GM11168 (cell line): ENCODE measurements at regions not wholly inside any gene's neighbourhood (a gene's known extent, or its start where the extent isn't known, plus 50 kb on each side); places are given as distances from the start of the nearest gene placed in this dataset.

Source experiments
- in situ Hi-C: fragments of 300-500 bp; cut with MboI; formaldehyde crosslinking; loops from one replicate; pipeline ENCODE4 v1.12.0; 2022; ENCODE audit warnings: low sequenced_read_pairs; ENCODE audit not compliant: unreplicated experiment

DNA sequence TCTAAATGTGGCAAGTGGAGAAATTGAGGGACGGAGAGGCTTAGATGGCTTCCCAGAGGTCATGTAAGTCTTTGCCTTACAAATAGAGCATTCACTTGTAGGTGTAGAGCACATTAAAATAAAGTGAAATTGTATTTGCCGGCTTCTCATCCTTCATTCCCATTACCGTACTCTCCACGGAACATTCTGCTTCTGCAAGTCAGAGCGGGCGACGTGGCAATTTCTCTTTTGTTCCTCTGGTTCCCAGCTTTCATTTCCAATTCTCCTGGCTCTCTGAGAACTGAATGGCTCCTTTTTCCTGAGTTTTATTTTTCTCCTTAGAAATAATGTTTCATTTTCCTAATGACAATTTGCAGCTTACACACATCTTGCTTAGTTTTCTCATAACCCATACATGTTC is 51.3 kb upstream of the PFKP start:
- in situ Hi-C loops = no loop called here

GRCh38 chr10:3014968-3015367 is 52.4 kb upstream of the PFKP start:
- in situ Hi-C loops = no loop called here

DNA sequence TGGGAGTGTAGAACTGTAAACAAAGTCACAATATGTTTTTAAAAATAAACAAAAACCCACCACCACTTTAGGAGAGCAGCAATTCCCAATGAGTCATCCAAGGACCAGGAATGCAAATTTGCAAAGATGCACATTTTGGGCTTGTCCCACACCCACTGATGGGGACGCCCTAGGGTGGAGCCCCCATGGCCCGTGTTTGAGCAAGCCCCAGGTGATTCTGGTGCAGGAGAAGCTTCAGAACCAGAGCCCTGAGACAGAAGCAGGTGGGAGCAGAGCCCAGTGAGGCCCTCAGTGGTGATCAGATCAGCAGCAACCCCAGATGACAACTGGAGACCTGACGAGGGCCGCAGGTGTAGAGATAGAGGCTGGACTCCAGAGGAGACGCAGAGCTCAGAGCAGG is 55.1 kb upstream of the PFKP start:
- in situ Hi-C loops = no loop called here

DNA sequence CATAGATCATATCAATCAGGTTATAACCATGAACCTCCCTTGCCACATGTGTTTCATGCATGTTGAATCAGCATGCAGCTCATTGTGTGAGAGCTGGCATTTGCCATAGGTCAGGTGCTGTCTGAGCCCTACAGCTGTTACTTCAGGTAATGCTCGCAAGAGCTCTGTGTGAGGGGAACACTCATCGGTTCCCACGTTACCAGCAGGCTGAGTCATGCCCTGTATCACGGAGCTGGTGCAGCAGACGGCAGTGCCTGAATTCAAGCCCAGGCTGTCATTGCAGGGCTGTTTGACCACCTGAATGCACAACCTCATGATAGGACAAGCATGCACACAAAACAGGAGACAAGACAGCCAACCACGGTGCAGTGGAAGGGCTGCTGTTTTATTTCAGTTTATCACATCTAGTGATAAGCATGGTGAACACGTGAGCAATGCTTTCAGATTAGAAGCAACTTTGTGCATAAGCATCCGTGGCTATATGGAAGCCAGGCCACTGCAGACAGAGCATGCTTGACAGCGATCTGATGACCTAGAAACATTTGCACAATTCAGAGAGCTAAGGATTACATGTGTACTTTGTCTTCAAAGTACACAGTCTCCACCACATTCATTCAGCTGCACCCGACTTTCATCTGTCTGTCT is 56.4 kb upstream of the PFKP start:
- in situ Hi-C loops = no loop called here

- in situ Hi-C loops = no loop called here
Observed at GRCh38 chr10:3010334-3010733, 57.0 kb upstream of the PFKP start.

DNA sequence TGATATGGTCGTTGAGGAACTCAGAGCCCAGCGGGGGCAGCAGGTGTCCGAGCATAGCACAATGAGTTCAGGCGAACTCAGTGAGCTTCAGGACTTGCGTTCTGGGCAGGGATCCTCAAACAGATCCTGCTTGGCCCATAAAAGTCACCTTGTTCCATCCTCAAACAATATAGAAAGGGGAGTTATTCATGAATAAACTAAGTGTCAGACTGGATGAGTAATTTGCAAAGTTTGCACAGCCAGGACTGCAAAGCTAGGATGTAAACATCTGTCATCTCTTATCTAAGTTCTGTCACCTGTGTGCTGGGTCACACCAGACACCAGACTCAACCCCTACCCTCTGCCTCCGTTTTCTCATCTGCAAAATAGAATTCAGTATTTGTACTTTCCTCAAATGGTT is 58.0 kb upstream of the PFKP start:
- in situ Hi-C loops = no loop called here

DNA sequence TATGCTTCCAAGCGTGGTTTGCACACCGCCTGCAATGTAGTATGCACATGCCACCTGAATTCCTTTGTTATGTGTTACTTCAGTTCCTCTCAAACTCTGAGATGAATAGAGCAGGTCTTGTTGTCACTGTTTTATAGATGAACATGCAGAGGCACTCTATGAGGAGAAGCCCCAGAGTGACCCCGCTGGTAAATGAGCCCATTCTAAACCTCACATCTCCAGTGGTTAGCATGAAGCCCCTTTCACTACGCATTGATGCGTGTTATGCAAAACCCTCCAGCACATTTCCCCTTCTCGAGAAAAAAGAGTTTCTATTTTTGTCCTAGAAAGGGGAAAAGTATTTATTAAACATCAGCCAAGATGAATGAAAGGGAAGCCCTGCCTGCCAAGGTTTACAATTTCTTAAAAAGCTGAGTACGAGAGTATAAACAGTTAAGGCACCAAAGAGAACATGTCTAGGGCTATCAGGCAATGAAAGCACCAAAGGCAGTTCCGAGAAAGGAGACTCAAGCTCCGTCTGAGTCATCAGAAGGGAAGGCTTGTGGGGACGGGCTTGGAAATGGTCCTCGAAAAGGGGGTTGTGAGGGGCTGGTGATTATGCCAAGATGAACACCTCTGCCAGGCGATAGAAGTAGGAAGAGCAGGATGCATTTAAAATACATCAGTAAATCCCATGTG is 58.7 kb upstream of the PFKP start:
- in situ Hi-C loops = no loop called here

GRCh38 chr10:3006607-3007006 is 60.7 kb upstream of the PFKP start:
- in situ Hi-C loops = no loop called here

DNA sequence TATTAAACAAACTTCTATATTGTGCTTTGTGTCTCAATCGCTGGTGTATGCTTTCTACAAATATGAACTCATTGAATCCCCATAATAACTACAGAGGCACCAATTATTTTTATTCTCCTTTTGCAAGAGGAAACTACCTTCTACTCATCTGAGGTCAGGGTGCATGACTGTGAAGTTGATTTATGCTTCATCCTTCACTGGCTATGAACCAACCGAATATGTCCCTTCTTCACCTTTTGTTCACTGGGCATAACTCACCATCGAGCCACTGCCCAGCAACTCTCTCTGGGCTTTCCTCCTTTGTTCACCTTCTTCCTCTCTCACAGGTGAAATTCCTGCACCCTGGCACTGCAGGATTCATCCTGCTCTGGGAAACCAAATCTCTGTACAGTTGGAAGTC is 61.3 kb upstream of the PFKP start:
- in situ Hi-C loops = no loop called here

DNA sequence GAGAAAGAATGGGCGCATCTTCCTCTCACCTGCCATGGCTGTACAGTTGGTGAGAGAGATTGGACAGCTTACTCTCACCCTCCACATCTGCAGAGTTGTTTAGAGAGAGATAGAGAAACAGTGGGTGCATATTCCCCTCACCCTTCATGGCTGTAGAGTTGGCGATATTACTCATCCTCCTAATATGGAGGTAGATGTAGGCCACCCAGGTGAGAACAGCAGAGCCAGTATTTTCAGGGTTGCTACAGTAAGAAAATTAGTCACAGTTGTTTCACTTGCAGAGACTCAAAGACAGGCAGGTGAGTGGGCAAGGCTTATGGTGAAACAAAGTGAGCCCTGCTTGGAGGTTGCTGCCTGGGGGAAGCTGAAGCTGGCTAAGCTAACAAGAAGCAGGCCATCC is 65.0 kb upstream of the PFKP start:
- in situ Hi-C loops = no loop called here

DNA sequence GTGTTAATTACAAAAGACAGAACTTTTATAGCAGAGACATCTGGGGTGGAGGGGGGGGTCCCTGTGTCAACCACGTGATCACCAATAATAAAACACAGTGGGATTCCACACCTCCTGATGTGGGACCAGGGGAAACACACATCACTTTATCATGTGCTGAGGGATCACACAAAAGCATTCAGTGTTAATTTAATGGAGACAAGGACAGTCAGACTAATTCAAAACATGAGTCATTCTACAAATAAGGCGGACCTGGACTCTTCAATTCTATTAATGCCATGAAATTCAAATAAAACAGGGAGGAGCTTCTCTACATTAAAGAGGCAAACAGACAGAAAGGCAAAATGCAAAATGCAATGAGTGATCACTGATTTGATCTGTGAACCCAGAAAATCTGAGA is 67.3 kb upstream of the PFKP start:
- in situ Hi-C loops = no loop called here

DNA sequence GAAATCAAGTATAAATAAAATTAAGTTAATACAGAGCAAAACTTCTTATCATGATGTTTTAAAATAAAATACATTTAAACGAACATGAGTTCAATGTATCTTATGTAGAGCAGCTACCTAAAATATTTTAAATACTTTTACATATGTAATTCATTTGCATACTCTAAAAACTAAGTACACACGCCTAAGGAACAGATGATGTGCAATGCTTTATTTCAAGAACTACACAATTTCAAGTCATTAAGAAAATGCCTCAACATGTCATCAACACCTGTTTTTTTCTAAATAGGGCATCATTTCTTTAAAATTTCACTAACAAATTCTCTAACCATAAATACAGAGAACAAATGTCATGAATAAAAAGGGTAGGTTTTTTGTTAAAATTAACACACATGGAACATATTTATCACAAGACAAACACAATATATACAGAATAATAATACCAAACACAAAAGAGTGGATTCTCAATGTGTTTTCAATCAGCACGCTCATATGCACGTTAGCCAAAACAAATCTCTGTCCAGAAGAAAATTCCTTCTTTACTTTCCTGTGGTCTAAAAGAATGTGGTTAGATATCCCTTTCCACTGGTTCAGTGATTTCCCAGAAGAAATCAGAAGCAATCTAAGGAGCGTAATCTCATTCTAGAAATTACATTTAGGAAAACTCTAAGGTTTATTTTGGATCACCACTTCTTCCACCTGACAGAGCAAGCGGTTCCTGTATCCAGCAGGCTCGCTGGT is 73.0 kb upstream of the PFKP start:
- in situ Hi-C loops = no loop called here

DNA sequence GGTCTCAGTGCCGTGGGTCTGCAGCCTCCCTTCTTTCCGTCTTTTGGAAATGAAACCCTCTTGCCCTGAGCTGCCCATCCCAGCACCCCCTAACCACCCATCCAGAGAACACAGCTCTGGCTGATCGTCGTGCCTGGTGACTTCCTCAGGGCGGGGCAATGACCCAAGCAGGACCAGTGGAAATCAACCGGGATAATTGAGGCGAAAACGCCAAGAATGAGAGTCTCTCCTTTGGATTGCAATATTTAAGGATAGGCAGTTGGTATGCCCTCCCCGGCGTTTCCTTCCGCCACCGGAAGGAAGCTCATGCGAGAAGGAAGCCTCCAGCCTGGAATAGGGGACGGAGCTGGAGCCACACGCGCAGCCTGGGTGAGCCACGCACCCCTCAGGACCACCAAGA is 73.7 kb upstream of the PFKP start:
- in situ Hi-C loops = no loop called here

- in situ Hi-C loops = no loop called here
Observed at GRCh38 chr10:2992401-2993198, 74.7 kb upstream of the PFKP start.

DNA sequence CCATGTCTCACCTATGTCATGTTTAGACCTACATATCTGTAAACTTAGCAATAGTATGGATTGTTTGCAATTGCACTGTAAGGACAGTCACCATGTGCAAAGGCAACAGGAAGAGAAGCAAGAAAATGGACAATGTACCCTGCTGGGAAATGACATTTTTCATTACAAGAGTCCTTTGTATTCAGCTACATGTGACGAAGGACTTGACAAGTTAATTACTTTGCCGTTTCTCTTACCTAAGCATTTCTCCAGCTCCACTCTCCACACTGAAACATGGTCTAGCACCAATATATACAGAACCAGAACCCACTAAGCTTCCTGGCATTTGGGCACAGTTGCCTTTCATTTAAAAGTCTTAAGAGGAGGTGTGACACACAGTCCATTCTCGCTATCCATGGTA is 76.6 kb upstream of the PFKP start:
- in situ Hi-C loops = no loop called here

GRCh38 chr10:2989292-2989947 is 77.9 kb upstream of the PFKP start:
- in situ Hi-C loops = no loop called here

DNA sequence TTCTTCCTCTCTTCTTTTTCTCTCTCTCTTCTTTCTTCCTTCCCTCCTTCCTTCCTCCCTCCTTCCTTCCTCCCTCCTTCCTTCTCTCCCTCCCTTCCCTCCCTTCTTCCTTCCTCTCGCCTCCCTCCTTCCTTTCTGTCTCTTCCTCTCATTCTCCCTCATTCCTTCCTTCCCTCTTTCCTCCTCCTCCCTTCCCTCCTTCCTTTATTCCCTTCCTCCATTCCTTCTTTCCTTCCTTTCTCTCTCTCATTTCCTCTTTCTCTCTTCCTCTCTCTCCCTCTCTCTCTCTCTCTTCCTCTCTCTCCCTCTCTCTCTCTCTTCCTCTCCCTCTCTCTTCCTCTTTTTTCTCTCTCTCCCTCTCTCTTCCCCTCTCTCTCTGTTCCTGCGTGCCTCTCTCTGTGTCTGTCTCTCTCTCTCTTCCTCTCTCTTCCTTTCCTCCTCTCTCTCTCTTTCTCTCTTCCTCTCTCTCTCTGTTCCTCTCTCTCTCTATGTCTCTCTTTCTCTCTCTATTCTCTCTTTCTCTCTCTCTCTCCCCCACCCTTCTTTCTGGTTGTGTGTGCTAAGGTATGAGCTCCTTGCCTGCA is 80.1 kb upstream of the PFKP start:
- in situ Hi-C loops = no loop called here

DNA sequence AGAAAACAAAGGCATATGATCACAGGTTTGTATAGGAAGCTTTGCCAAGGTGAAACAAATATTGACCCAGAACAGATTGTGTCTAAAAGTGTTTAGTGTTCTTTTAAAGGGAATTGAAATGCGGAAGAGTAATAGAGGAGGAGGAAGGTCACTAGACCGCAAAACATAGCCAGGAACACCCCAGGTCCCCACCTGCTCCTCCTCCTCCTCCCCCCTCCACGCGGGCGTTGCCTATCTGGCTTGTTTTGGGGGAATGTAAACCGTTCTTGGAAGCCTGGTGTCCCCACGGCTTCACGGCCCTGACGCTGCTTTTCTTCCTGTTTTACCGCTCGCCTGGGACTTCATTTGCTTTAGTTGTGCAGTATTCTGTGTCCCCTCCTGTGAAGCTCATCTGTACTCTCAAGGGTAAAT is 81.0 kb upstream of the PFKP start:
- in situ Hi-C loops = no loop called here

DNA sequence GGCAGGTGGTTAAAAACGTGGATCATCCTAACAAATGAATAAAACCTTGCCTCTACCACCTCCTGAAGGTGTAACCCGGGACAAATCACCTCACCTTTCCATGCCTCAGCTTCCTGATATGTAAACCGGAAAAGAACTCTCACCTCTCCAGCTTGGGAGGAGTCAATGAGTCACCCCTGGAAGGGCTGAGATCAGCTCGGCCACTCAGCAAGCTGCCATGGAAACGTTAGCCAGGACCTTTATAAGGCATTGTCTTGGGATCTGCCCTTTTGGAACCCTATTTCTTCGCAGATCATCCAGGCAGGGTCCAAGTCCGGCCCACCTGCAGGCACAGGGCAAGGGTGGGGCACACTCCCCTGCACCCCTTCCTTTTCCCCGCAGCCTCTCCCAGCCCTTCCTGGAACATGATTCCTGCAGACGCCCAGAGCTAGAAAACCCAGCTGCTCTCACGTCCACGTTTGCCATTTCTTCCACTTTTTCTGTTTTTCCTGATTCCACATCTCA is 81.6 kb upstream of the PFKP start:
- in situ Hi-C loops = no loop called here

- in situ Hi-C loops = no loop called here
Observed at GRCh38 chr10:2984682-2985081, 82.7 kb upstream of the PFKP start.
